Heart right ventricle (tissue), 16 donors: ENCODE measurements at regions not wholly inside any gene's neighbourhood (a gene's known extent, or its start where the extent isn't known, plus 50 kb on each side); places are given as distances from the start of the nearest gene placed in this dataset.
A peak's percentile ranks its signal among the peaks of the same experiment; 100 is the strongest.

ENCODE experiments used
- ATAC-seq, 8 donors: fragments of 200-7000 bp; cut with Tn5 transposase; one replicate each; pipeline ENCODE4 v1.9.1; 2020; ENCODE audit warnings: mild to moderate bottlenecking in 8 of 8, moderate library complexity in 8 of 8, moderate number of reproducible peaks in 1 of 8
- DNase-seq, 2 donors: peaks; one replicate each; pipeline ENCODE4 v3.0.0-alpha.2; 2020
- H3K27ac ChIP-seq, 10 donors: fragments of 200-600 bp; sonication (generic) in 2 of 10; one replicate each; pipeline versions ENCODE4 v1.5.0 to v1.8.0; 2020 to 2022; ENCODE audit warnings: mild to moderate bottlenecking in 3 of 10
- H3K27me3 ChIP-seq, 7 donors: fragments of 200-600 bp; one replicate each; pipeline ENCODE4 v1.8.0; 2021 to 2022; ENCODE audit warnings: mild to moderate bottlenecking in 2 of 7
- H3K36me3 ChIP-seq, 9 donors: fragments of 200-600 bp; sonication (generic) in 1 of 9; one replicate each; pipeline versions ENCODE4 v1.5.0 to v1.8.0; 2020 to 2022; ENCODE audit warnings: mild to moderate bottlenecking in 2 of 9
- H3K4me1 ChIP-seq, 9 donors: fragments of 200-600 bp; sonication (generic) in 1 of 9; one replicate each; pipeline versions ENCODE4 v1.5.0 to v1.8.0; 2020 to 2022; ENCODE audit warnings: mild to moderate bottlenecking in 4 of 9
- H3K4me3 ChIP-seq, 10 donors: fragments of 200-600 bp; sonication (generic) in 2 of 10; one replicate each; pipeline versions ENCODE4 v1.5.0 to v1.8.0; 2020 to 2022; ENCODE audit warnings: mild to moderate bottlenecking in 7 of 10, moderate library complexity in 2 of 10
- H3K9me3 ChIP-seq, 11 donors: fragments of 200-600 bp in 10 of 11; sonication (generic) in 2 of 11; one replicate each; pipeline versions ENCODE4 v1.5.0 to v1.8.0; 2013 to 2022; ENCODE audit warnings: mild to moderate bottlenecking in 2 of 11, control low read depth in 1 of 11, moderate library complexity in 1 of 11
- WGBS, 2 donors: extraction: QIAGEN DNeasy Blood & Tissue Kit; methylation state at CpG; one replicate each; pipeline ENCODE4 v1.1.7; 2013; ENCODE audit warnings: inconsistent platforms in 1 of 2; 5-methylcytosine and 5-hydroxymethylcytosine counted together
- intact Hi-C, 10 donors: fragments of 100-400 bp; cut with DNase I; formaldehyde crosslinking; loops; one replicate each; pipeline versions ENCODE4 v1.11.1 to v1.14.2; 2022
- TF ChIP-seq, protein P1 (sequence below), 9 donors: fragments of 200-600 bp; sonication (generic) in 2 of 9; IDR thresholded peaks; one replicate each; pipeline versions ENCODE4 v1.5.0 to v1.8.0; 2021 to 2022; ENCODE audit warnings: antibody characterized with exemption in 9 of 9, mild to moderate bottlenecking in 5 of 9, moderate library complexity in 1 of 9
- donor health status: Arrhythmogenic right ventricular cardiomyopathy.
- donor health status: ischemic (EF 13 %, LVEDD 7.1; RV severe dilation, severe dysfunction).
- donor health status: healthy with polysubstance abuse.
- donor health status: DM: no; HTN: yes; CAD: no.
- donor health status: DM: no; HTN: no; CAD: no.
- donor health status: ischemic (EF 25% LVEDD 6.9; RV normal size, moderate dysfunction).
- donor health status: ischemic (EF 25% LVEDD 5.7; RV mildly dilated, moderate dysfunction).
- donor health status: healthy.
- donor health status: DM: yes; HTN: yes; CAD: no.
- donor health status: Ischemic cardiomyopathy.
- donor health status: ischemic (EF 35%, LVEDD 5.7; RV mildly dilated, moderate dysfunction).
- donor health status: nonischemic (EF 11% LVEDD 7.7; RV severe dilation, severe dysfunction).
- donor health status: DM: yes; HTN: yes; CAD: no.
- donor health status: PGD.
- donor health status: ischemic (EF 29% LVEDD 5.4; RV normal size, mild dysfunction).
- donor health status: nonischemic (EF 23%, LVEDD 6.1; RV moderate dilation, normal function).

DNA sequence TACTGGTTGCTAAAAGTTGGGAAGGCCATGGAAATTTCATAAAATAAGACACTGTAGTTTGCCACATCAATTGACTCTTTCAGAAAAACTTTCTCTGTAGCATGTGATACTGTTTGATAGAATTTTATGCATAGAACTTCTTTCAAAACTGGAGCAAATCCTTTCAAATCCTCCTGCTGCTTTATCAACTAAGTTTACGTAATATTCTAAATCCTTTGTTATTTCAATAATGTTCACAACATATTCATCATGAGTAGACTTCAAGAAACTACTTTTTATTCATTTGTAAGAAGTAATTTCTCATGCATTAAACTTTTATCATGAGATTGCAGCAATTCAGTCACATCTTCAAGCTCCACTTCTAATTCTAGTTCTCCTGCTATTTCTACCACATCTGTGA, 199.3 kb downstream of the PCDH18 start:
- Histone ChIP-seq H3K27ac (no peak overlapping the region), H3K4me1 (no peaks in the 10 kb centered on the region), H3K4me3 (no peak overlapping the region), H3K36me3 (no peaks in the 10 kb centered on the region), H3K27me3 (no peaks in the 10 kb centered on the region), H3K9me3 (peaks cover 0 to 23% (median 10%) of the 10 kb centered on the region in 11 donors)
- ATAC-seq: no peak
- intact Hi-C loops: no loop called here
- WGBS, 2 donors: 89 to 92% methylated on average over 1 of the region's 1 CpG
- DNase-seq: no peak
- TF ChIP-seq, protein P1, sequence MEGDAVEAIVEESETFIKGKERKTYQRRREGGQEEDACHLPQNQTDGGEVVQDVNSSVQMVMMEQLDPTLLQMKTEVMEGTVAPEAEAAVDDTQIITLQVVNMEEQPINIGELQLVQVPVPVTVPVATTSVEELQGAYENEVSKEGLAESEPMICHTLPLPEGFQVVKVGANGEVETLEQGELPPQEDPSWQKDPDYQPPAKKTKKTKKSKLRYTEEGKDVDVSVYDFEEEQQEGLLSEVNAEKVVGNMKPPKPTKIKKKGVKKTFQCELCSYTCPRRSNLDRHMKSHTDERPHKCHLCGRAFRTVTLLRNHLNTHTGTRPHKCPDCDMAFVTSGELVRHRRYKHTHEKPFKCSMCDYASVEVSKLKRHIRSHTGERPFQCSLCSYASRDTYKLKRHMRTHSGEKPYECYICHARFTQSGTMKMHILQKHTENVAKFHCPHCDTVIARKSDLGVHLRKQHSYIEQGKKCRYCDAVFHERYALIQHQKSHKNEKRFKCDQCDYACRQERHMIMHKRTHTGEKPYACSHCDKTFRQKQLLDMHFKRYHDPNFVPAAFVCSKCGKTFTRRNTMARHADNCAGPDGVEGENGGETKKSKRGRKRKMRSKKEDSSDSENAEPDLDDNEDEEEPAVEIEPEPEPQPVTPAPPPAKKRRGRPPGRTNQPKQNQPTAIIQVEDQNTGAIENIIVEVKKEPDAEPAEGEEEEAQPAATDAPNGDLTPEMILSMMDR (IDR thresholded peaks at IDR 0.05): no peak

DNA sequence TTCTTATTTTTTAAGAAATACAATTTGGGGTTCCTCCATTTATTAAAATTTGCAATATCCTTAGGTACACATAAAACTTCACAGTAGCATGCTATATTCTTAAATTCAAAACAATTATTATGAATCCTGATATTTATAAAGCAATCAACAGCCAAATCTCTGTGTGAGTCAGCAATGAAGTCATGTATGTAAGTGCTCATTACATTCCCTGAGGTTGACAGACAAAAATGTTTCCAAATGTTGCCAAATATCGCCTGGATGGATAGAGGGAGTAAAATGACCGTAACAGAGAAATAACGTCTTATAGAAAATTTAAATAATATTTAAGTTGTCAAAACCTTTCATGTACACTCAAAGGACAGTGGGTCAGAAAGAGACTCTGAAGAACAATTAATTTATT, 220.0 kb downstream of the PCDH18 start:
- Histone ChIP-seq H3K4me3 (no peak overlapping the region), H3K9me3 (no peaks in the 10 kb centered on the region), H3K27ac (no peak overlapping the region), H3K27me3 (no peaks in the 10 kb centered on the region), H3K4me1 (peaks cover 0 to 4% (median 0%) of the 10 kb centered on the region in 9 donors), H3K36me3 (no peaks in the 10 kb centered on the region)
- DNase-seq: no peak
- WGBS, 2 donors: 87 to 93% methylated on average over 3 of the region's 3 CpGs
- no peak for ATAC-seq
- intact Hi-C loops: no loop called here
- TF ChIP-seq, protein P1 (IDR thresholded peaks at IDR 0.05): no peak

DNA sequence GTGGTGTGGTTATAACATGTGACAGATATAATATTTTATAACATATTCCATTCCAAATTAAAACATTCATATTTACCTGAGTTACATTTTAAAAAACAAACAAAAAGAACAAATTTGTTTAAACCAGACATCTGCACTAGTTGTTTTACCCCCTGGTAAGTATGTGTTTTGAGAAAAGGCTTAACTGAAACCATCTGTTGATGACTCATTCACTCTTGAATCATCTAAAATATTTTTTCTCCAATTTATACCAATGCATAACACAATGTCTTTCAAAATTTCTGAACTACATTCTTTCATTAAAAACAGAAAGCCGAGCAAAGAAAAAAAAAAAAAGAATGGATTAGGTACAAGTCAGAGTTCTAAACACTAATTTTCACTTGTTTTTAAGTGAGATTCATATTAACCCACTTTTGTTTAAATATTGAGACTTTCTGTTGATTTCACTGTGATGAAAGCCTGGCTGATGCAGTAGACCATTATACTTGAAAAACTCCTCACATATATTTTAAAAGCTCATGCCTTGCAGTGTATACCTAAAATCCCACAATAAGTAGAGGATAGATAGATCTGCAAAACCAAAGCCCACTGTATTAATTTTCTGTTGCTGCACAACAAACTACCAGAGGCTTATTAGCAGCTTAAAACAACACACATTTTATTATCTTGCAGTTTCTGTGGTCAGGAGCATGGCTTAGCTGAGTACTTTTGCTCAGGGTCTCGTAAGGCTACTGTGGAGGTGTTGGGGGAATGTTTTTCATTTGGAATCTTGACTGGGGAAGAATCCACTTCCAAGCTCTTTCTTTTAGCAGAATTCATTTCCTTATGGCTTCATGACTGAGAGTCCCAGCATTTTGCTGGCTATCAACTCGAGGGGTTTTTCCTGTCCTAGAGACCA, 221.5 kb downstream of the PCDH18 start:
- no peak for DNase-seq

DNA sequence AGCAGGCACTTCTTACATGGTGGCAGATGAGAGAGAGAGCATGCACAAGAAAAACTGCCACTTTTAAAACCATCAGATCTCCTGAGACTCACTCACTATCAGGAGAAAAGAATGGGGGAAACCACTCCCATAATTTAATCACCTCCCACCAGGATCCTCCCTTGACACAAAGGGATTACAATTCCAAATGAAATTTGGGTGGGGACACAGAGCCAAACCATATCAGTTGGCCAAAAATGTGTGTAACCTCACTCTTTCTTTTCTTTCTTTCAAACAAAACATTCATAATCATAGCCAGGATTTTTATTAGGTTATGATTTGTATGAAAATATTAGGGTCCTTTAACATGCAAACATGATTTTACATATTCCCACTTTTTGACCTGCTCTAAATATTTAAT, 222.1 kb downstream of the PCDH18 start:
- Histone ChIP-seq H3K4me3 (no peak overlapping the region), H3K9me3 (no peaks in the 10 kb centered on the region), H3K36me3 (no peaks in the 10 kb centered on the region), H3K27me3 (no peaks in the 10 kb centered on the region), H3K27ac (peak overlapping the region in 3 of 10 donors; percentile 6 to 52 (median 7)), H3K4me1 (peaks cover 0 to 4% (median 0%) of the 10 kb centered on the region in 9 donors)
- TF ChIP-seq, protein P1 (IDR thresholded peaks at IDR 0.05): no peak
- intact Hi-C loops: no loop called here
- no peak for DNase-seq
- ATAC-seq: peak in 1 of 8 donors; percentile 29

More for the DNA sequence above, 221.5 kb downstream of the PCDH18 start:
- H3K9me3 ChIP-seq: no peaks in the 10 kb centered on the region
- TF ChIP-seq, protein P1 (IDR thresholded peaks at IDR 0.05): no peak
- peak in 4 of 8 donors; percentile 44 to 63 (median 50) for ATAC-seq
- intact Hi-C loops: no loop called here
- peaks cover 0 to 4% (median 0%) of the 10 kb centered on the region in 9 donors for H3K4me1 ChIP-seq
- no peaks in the 10 kb centered on the region for H3K27me3 ChIP-seq
- WGBS, 2 donors: 73 to 76% methylated on average over 3 of the region's 3 CpGs
- H3K4me3 ChIP-seq: no peak overlapping the region
- H3K36me3 ChIP-seq: no peaks in the 10 kb centered on the region
- peak overlapping the region in 5 of 10 donors; percentile 17 to 52 (median 23) for H3K27ac ChIP-seq
